Fibroblast of upper back skin (primary cell): ENCODE measurements at regions not wholly inside any gene's neighbourhood (a gene's known extent, or its start where the extent isn't known, plus 50 kb on each side); places are given as distances from the start of the nearest gene placed in this dataset.
"Not testable (repeated sequence)": the region's sequence is repeated elsewhere in the genome, so short reads cannot be mapped to it uniquely, and the experiment has no call there.

Source experiments
- DNase-seq: peaks from one replicate; pipeline ENCODE4 v3.0.0-alpha.2; 2013

GRCh38 chr1:19591482-19592091, 52.5 kb upstream of the NBL1 start:
- DNase-seq, result no peak

- DNase-seq, result no peak
These were observed 58.6 kb upstream of the NBL1 start for GRCh38 chr1:19585507-19585906.

- peak; percentile 16 for DNase-seq
These were observed 61.8 kb upstream of the NBL1 start for GRCh38 chr1:19582318-19582717.

GRCh38 chr1:19581381-19581780, 62.7 kb upstream of the NBL1 start:
- DNase-seq, result no peak

- DNase-seq, result peak; percentile 42
These were observed 66.5 kb upstream of the NBL1 start for GRCh38 chr1:19577561-19577960.

GRCh38 chr1:19577036-19577435, 67.1 kb upstream of the NBL1 start:
- peak; percentile 88 for DNase-seq

- DNase-seq, result peak; percentile 19
These were observed 74.3 kb upstream of the NBL1 start for GRCh38 chr1:19569786-19570185.

GRCh38 chr1:19567041-19567440, 77.1 kb upstream of the NBL1 start:
- no peak for DNase-seq

GRCh38 chr1:19564366-19564765, 79.0 kb upstream of the CAPZB start:
- DNase-seq, result no peak

GRCh38 chr1:19563324-19564097, 78.2 kb upstream of the CAPZB start:
- peak; percentile 80 for DNase-seq

- no peak for DNase-seq
These were observed 77.5 kb upstream of the CAPZB start for GRCh38 chr1:19562847-19563246.

- no peak for DNase-seq
These were observed 75.1 kb upstream of the CAPZB start for GRCh38 chr1:19560480-19560879.

GRCh38 chr1:19559641-19560040, 74.3 kb upstream of the CAPZB start:
- DNase-seq, result peak; percentile 79

GRCh38 chr1:19557609-19558051, 72.3 kb upstream of the CAPZB start:
- DNase-seq, result peak; percentile 28

GRCh38 chr1:19554090-19554489, 68.8 kb upstream of the CAPZB start:
- DNase-seq, result no peak

GRCh38 chr1:19552291-19553010, 67.1 kb upstream of the CAPZB start:
- no peak for DNase-seq

- not testable (repeated sequence) for DNase-seq
These were observed 66.5 kb upstream of the CAPZB start for GRCh38 chr1:19551837-19552236.

GRCh38 chr1:19550437-19550836, 65.1 kb upstream of the CAPZB start:
- not testable (repeated sequence) for DNase-seq

GRCh38 chr1:19547814-19548213, 62.5 kb upstream of the CAPZB start:
- DNase-seq, result no peak

GRCh38 chr1:19536519-19536918, 51.2 kb upstream of the CAPZB start:
- no peak for DNase-seq

- no peak for DNase-seq
These were observed 49.9 kb upstream of the CAPZB start for GRCh38 chr1:19535214-19535613.
